GM19328 (cell line): ENCODE measurements at regions not wholly inside any gene's neighbourhood (a gene's known extent, or its start where the extent isn't known, plus 50 kb on each side); places are given as distances from the start of the nearest gene placed in this dataset.

ENCODE experiments used
- ATAC-seq: cut with Tn5 transposase; IDR thresholded peaks from one replicate; pipeline ENCODE4 v1.9.1; 2021; ENCODE audit warnings: mild to moderate bottlenecking, moderate library complexity; ENCODE audit not compliant: unreplicated experiment

GRCh38 chr5:168171901-168172759 lies 119.3 kb upstream of the WWC1 start:
- ATAC-seq = no peak

- no peak for ATAC-seq
Measured at GRCh38 chr5:168172760-168173223, 118.7 kb upstream of the WWC1 start.

- peak; percentile 71 for ATAC-seq
Measured at GRCh38 chr5:168174376-168174775, 117.1 kb upstream of the WWC1 start.

GRCh38 chr5:168176251-168176650 lies 115.2 kb upstream of the WWC1 start:
- ATAC-seq = no peak

GRCh38 chr5:168176941-168177340 lies 114.5 kb upstream of the WWC1 start:
- no peak for ATAC-seq

- ATAC-seq = no peak
Measured at GRCh38 chr5:168177831-168178450, 113.5 kb upstream of the WWC1 start.

GRCh38 chr5:168179192-168179593 lies 112.3 kb upstream of the WWC1 start:
- ATAC-seq = no peak

GRCh38 chr5:168182269-168182668 lies 109.2 kb upstream of the WWC1 start:
- ATAC-seq = no peak

GRCh38 chr5:168184103-168184502 lies 107.3 kb upstream of the WWC1 start:
- no peak for ATAC-seq

- no peak for ATAC-seq
Measured at GRCh38 chr5:168186289-168187074, 105.0 kb upstream of the WWC1 start.

GRCh38 chr5:168187614-168188013 lies 103.8 kb upstream of the WWC1 start:
- ATAC-seq = no peak

GRCh38 chr5:168188182-168188581 lies 103.3 kb upstream of the WWC1 start:
- no peak for ATAC-seq

GRCh38 chr5:168192120-168192519 lies 99.3 kb upstream of the WWC1 start:
- ATAC-seq = no peak

- ATAC-seq = no peak
Measured at GRCh38 chr5:168193493-168194250, 97.8 kb upstream of the WWC1 start.

- no peak for ATAC-seq
Measured at GRCh38 chr5:168195110-168195509, 96.3 kb upstream of the WWC1 start.

- ATAC-seq = no peak
Measured at GRCh38 chr5:168198359-168198758, 93.1 kb upstream of the WWC1 start.

- no peak for ATAC-seq
Measured at GRCh38 chr5:168202996-168203395, 88.4 kb upstream of the WWC1 start.

GRCh38 chr5:168204165-168204564 lies 87.3 kb upstream of the WWC1 start:
- ATAC-seq = no peak

- no peak for ATAC-seq
Measured at GRCh38 chr5:168207450-168208029, 83.9 kb upstream of the WWC1 start.

GRCh38 chr5:168209244-168209995 lies 82.0 kb upstream of the WWC1 start:
- ATAC-seq = no peak
